ENCODE measurements at regions not wholly inside any gene's neighbourhood (a gene's known extent, or its start where the extent isn't known, plus 50 kb on each side); places are given as distances from the start of the nearest gene placed in this dataset.
A peak's percentile ranks its signal among the peaks of the same experiment; 100 is the strongest.

DNA sequence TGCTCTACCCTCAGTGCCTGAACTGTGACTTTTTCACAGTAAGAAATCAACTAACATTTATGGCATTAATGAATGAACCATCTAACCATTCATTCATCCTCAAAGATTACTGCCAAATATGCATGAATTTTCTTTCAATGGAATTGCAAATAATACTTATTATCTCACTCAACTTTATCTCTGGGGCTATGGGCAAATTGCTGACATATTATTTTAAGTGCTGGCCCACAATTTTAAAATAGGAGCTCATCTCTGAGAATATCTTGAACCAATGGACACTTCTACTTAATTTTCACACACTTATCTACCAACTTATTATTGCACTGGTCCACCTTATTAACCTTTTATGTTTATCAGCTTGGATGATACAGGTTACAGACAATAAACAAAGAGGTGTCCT is 182.8 kb downstream of the RBM43 start:
- no peak for DNase-seq

DNA sequence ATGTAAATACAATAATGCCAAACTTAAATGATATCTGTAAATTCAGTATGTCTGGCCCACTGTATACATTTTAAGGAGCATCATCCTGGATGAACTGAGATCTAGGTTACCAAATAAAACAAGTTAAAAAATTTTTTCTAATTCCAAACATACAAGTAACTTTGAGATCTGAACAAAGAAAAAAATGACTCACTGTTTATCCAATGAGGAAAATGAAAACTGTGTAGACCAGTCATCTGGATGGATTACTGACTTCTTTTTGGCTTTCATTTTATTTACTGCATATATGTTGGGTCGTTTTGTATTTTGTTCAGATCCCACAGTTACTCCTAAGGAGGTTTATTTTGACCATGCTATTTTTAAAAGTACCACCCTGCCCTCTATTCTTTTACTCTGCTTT is 189.8 kb downstream of the RBM43 start:
- no peak for DNase-seq

DNA sequence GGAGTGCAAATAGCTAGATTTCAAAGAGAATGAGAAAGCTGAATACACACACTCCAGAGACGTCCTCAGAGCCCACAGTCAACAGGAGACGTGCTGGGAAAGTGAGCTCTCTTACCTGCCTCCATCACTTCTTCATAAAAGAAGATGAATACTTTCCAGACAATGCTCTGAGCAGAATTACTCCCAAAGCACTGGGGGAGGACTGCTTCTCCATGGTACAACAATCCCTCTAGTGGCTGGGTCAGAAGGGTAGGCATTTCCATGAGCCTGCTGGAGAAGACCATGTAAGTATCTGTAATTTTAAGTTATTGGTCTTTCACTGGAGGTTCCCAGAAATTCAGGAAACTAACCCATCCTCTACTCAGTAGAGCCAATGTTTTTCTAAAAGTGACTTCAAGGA is 190.3 kb downstream of the RBM43 start:
- DNase-seq = no peak

DNA sequence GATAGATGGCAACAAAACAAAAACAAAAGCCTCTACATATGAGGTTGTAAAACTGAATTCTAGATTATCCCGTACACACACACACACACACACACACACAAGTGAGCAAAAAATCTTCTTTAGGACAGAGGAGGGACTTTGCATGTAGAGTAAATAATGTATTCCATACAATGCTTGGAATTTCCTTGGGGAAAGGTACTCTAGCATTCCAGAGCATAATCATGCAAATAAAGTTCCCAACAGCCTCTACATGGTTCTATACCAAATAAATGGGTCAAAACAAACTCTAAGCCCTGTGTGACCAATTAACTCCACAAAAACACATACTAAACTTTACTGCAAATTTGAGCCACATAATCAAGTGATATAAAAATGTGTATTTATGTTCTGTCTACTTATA is 191.4 kb downstream of the RBM43 start:
- DNase-seq = no peak

DNA sequence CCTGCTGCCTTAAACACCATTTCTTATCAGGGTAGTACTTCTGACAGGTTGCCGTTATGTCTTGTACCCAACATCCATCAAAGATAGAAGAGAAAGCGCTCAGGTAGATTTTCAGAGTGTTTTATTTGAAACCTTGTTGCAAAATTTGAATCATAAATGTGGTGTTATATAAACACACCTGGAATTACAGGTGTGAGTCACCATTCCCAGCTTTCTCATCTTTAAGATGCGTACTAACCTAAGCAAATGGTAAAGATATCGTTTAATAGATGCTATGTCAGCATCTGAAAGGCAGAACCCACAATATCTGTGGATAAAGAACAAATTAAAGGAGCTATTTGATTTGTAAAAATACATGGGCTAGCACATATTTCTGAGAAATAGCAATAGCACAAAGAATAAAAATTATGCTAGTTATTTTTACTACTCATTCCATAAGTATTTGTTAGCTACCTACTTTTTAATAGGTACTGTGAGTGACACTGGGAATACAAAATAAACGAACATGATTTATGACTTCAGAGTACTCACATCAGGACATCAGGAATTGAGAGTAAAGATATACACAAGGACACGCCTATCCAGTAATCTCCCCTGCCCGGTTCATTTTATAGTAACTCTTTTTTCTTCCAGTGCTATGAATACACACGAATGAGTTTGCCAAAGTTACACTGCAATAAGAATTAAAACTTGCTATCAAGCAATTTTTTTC is 193.8 kb downstream of the RBM43 start:
- no peak for DNase-seq

DNA sequence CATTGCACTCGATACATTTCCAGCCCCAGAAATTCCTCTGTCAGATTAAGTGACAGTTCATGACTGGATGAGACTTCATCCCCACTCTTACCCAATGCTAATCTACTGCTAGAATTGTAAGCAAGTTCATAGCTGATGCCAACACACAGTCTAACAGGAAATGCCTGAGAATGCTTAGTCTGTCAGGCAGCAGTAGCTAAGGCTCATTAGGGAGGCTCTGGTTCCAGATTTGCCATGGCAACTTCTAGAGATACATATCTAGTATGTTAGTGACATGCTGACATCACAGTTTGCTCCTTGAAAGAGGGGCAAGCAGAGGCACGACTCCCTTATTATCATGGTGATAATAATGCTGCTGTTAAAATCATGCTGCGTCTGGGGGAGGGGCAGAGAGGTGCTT is 198.4 kb downstream of the RBM43 start:
- DNase-seq = no peak

DNA sequence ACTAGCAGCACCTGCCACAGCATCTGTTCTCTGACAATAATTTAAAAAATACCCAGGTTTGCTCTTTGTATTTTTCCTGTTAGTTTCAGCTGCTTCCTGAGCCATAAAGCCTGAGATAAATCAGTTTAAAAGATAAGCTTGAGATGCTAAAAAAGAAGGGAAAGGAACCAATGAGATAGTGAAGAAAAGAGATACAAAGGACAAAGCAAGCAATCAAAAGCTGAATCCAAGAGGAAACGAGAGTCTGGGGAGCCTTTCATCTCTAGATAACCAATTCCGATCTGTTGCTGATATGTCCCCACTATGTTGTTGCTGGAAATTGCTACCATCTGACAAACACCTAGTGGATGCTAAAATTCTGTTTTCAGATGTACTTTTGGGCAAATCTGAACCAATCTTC is 201.4 kb downstream of the RBM43 start:
- DNase-seq = no peak

DNA sequence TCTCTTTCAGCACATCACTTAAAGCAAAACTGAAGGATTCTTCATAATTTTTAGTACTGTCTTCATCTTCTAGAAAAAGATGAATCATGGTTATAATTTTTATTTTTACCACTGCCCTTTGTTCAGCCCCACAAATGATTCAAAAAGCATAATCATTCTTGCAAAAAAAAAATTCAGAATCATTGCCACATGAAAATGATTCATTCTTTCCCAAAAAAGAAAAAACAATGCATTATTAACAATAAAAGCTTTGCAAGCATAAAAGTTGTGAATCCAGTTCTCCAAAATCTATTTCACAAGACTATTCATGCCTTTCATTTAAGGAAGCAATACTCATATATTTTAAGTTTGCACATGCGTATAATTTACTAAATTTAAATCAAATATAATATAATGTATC is 204.8 kb downstream of the RBM43 start:
- DNase-seq = no peak

DNA sequence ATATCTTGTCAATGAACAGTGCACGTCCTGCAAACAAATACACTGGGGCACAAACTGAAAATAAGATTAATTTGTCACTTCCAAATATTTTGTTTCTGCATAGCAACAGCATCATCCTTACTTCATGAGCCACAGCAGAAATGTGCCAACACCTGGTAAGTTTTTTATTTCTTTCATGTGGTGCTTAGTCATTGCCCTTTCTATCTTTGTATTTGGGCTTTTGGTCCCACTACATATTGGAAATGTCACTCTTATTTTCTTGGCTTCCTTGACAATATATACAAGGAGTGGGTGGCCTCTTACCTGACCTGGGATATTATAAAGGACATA is 208.0 kb downstream of the RBM43 start:
- no peak for DNase-seq

DNA sequence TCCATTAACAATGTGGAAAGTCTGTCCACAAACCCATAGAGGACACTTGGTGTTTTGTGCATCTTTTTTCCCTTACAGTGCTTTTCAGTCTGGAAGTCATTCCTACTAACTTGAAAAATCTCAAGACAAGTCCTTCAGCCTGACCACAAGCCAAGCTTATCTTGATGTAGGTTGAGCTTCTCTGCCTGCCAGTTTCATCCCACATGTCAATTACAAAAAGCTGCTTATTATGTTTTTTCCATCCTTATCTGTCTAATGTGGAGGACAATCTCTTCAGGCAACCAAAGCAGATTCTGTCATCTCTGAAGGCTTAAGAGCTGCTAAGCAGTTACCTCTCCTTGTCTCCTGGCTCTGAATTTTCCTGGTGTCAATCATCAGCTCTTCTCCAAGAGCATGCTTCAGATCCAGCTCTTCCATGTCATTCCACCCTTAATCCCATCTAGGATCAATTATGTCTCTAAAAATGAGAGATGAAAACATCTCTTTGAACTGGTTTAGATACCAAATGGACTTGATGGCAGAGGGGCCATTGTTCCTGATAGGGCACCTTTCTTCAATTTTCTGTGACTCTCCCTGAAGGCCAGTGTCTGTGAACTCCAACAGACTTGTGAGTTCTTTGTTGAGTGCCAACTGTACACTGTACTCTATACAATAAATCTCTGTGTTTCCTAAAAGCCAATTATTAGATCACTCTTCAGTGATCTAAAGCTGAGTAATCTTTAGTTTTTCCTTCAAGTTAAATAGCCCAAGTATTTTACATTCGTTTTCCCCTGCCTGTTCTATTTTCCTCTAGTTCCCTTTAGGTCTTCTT is 208.6 kb downstream of the RBM43 start:
- DNase-seq = no peak

DNA sequence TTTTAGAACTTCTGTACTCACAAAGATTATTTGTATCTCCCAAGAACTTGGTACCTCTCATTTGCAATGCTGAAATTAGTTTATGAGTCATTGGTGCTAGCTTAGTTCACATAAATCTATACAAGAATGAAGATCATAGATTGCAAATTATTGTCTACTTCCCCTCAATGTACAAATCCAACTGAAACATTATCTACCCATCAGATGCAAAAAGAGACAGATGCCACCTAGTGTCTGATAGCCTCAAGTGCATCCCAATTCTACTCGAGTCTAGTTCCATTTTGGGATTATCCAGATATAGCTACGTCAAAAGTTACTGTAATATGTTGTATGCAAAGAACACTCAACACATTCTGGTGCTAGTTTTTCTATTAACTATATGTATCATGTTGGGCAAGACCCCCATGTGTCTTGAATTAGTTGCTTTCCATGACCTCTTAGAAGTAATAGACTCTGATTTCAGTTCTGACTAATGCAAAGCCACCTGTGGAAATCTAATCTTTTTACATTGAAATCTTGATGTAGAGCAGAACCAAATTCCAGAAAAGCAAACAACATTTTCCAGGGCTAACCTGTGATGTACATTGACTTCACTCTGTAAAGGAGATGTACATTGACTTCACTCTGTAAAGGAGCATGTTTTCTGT is 210.0 kb downstream of the RBM43 start:
- DNase-seq = peak; percentile 31

DNA sequence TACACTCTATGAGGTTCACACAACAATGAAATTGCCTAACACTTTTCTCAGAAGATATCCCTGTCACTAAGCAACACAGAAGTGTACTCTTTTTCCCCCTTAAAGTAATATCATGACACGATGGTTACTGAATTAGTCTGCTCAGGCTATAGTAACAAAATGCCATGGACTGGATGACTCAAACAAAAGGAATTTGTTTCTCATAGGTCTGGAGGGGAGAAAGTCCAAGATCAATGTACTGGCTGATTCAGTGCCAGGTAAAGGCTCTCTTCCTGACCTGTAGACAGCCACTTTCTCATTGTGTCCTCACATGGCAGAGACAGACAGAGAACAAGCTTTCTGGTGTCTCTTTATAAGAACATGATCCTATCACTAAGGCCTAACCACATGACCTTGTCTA is 211.9 kb downstream of the RBM43 start:
- DNase-seq = no peak

DNA sequence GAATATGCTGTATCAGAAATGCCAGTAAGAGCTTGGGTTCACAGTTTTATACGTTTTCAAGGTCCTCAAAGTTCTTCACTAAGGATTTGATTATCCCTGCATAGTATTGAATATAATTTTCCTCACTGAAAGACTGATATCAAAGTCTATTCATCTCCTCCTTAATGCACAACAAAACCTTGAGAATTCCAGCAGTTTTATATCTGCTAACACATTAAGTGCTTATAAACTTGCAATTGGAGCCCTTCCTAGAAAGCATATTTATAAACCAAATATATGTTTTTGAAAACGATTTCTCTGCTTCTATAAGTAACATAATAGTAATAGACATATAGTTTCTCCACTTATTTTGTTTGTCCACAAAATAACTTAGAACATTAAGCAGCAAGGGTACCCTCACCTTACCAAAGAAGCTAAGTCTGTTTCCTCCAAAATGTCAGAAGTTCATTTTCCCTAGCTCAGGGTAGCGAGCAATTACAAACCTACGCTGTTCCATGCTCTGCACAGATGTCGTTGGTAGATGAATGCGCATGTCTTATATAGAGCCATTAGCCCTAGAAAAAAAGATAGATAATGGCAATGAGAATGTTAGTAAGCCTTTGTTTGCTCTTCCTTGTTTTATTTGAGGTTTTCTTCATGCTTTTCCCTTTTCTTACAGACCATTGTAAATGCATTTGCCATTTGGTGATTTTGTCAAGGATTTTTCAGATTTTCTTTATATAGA is 213.2 kb downstream of the RBM43 start:
- DNase-seq = no peak

DNA sequence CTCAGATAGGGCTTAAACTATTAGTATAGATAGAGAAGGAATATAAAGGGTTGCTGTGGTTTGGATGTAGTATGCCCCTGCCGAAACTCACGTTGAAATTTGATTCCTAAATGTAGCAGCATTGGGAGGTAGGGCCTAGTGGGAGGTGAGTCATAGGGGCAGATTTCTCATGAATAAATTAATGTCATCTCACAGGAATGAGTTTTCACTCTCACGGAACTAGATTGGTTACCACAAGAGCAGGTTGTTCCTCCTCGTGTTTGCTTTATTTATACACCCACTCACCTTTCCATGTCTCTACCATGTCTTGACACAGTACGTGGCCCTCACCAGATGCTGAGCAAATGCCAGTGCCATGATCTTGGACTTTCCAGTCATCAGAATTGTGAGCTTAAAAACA is 218.2 kb downstream of the RBM43 start:
- DNase-seq = no peak

DNA sequence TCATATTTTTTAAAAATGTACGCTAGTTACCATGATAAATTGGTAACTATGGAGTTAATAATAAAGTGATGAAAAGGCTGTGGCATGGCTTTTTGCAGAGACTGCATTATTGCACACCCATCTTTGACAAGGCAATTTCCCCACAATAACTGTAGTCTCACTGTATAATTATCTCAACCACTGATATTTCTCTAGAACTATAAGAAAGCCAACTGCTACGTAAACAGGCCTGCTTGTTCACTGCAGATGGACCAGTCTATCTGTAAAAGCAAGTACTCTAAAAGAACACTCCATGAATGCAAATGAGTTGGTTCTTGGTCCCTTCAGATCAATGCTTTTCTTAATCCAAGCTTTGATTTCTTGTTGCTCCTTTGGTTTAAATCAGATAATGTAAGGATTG is 218.7 kb downstream of the RBM43 start:
- no peak for DNase-seq

DNA sequence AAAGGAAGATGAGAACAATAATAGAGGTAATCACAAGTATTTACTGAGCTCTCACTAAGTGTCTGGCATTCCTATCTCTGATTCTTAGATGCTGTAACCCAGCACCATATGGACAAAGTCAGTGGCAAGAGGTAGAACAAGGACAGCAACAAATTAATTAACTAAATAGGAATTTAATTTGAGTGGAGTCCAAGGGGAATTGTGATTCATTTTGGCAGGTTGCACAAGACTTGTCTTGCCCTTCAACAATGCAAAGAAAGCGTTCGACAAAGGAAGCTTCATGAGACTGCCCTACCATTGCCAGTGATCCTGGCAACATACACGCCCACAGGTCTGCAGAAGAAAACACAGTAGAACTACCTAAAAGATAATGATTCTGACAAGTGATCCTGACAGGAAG is 221.6 kb downstream of the RBM43 start:
- DNase-seq = no peak

DNA sequence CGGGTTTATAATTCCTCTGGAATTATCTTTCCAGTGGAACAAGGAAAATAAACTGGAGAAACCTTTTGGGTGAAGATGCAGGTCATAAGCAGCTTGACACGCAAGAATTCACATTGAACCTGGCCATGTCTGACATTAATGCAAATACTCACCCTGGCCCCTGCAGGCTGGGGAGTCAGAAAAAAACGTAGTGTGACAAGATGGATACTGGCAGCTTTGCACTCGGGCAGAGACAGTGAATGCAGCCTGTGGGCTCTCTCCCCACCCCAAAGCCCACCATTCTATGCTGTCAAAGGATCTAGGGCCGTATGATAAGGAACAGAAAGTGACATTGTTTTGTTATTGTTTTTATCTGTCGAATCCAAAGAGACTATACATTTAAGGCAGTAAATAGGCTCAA is 223.1 kb downstream of the RBM43 start:
- DNase-seq = no peak

DNA sequence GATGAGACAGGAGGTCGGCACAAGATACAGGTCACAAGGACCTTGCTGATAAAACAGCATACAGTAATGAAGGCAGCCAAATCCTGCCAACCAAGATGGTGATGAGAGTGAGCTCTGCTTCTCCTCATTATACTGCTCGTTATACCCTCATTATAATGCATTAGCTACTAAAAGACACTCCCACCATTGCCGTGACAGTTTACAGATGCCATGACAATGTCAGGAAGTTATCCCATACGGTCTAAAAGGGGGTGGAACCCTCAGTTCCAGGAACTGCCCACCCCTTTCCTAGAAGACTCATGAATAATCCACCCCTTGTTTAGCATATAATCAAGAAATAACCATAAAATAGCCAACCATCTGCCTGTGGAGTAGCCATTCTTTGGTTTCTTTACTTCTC is 224.2 kb downstream of the RBM43 start:
- no peak for DNase-seq

DNA sequence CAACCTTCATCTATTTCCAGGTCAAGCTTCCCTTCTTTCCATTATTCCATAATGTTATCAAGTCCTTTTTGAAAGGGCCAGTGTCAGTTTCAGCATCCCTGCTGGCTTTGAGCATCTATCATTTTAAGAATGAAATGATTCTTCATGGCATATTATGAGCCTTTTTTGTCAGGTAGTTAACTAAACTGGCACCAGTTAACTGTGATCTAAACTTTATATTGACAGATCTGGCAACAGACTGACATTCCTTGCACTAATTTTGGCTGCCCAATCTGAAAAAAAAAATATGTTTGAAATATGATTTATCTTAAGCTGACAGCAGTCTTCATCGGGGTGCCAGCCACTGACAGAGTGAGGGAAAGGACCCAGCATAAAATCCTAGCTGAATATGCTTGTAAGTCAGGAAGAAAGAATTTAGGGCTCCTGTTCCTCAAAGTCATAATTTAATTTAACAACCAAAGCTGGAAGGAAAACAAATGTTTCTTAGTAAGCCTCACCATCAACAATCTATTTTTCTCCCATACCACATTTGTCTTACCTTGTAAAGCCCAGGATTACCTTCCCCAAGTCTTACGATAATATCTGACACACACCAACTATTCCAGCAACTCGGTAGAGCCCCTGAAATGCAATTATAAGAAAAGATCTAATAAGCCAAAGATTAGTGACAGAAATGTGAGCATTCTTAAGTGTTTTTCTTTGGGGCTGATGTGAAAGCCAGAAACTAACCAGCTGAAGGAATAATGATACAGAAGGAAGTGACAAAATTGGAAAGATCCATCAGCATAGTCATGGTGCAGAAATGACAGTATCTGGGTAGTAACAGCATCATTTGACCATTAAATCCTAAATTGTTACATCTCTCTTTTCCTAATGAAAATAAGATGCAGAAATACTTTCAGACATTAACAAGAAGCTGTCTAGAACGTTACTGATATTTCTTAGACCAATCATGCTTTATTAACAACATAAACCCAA is 228.1 kb downstream of the RBM43 start:
- DNase-seq = no peak

DNA sequence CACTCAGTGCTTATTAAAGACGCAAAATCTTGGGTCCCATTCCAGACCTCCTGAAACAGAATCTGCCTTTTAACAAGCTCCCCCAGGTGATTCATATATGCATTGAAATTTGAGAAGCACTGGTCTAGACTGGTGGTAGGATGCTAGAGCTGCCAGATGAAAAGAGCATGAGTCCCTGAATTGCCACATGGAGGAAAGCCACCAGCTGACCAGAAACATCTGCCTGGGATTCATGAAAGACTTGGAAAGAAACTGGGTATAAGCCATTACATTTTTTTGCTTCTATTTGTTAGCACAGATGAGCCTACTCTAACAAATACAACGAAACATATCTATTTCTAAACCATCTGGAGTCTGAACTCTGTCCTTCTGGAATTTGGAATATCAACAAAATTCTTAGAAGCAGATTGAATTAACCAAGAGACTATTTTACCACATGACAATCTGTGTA is 228.9 kb downstream of the RBM43 start:
- no peak for DNase-seq

DNA sequence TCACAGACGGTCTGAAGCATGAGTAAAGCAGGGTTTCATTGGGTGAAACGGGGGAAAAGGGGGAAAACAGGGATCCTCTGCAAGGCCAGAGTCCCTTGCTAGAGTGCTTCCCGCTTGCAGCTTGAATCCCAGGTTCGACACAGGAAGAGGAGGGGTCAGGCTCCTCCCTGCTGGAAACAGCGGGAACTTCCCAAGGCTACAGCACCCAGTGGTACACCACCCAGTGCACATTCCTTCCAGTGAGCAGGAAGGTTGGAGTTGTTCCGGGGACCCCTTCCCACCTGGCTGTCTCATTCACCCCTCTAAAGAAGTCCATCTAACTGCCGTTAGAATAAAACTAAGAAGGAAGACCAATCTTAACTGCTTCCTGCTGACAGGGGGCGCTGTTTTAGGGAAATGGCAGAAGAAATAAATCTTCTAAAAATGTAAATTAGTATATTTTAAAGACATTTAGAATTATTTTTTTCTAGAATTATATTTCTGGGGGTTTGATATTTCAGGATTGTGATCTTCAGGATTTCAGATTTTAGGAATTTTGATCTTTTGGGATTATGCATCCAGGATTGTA is 230.9 kb downstream of the RBM43 start:
- no peak for DNase-seq

All from SIG-M5 (cell line).